ENCODE measurements at regions not wholly inside any gene's neighbourhood (a gene's known extent, or its start where the extent isn't known, plus 50 kb on each side); places are given as distances from the start of the nearest gene placed in this dataset.

DNA sequence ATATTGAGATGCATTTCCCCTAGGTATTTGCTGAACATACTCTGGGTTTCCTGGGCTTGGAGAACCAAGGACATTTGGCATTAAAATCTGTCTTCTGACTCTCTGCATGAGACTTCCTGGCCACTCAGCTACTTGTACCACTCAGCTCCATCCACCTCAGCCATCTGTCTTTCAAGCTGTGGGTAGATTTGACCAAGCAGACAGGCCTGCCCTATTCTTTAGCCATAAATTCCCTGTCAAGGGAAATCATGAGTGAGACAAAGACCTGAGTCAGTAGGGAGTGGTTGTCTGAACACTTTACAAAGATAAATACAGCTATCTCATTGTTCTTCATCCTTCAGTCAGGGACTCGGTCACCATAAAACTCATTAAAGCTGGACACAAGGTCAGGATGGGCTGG lies 399.1 kb downstream of the GPAM start:
- Histone ChIP-seq H3K4me3 (no peak overlapping the region), H3K36me3 (no peaks in the 10 kb centered on the region), H3K27me3 (replicated peaks in 1 of 7) (no peaks in the 10 kb centered on the region), H3K4me1 (no peaks in the 10 kb centered on the region), H3K9me3 (no peaks in the 10 kb centered on the region), H3K27ac (no peak overlapping the region)
- TF ChIP-seq, protein P1, sequence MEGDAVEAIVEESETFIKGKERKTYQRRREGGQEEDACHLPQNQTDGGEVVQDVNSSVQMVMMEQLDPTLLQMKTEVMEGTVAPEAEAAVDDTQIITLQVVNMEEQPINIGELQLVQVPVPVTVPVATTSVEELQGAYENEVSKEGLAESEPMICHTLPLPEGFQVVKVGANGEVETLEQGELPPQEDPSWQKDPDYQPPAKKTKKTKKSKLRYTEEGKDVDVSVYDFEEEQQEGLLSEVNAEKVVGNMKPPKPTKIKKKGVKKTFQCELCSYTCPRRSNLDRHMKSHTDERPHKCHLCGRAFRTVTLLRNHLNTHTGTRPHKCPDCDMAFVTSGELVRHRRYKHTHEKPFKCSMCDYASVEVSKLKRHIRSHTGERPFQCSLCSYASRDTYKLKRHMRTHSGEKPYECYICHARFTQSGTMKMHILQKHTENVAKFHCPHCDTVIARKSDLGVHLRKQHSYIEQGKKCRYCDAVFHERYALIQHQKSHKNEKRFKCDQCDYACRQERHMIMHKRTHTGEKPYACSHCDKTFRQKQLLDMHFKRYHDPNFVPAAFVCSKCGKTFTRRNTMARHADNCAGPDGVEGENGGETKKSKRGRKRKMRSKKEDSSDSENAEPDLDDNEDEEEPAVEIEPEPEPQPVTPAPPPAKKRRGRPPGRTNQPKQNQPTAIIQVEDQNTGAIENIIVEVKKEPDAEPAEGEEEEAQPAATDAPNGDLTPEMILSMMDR (IDR thresholded peaks at IDR 0.05 in 8 of 11, conservative IDR thresholded peaks at IDR 0.05 in 3 of 11) = no peak
- DNase-seq = no peak
- WGBS, 5 donors = 38 to 68% (median 47%) methylated on average over 1 of the region's 1 CpG
- intact Hi-C loops (cut with DNase I; ENCODE audit: low total_unique reads) = no loop called here

DNA sequence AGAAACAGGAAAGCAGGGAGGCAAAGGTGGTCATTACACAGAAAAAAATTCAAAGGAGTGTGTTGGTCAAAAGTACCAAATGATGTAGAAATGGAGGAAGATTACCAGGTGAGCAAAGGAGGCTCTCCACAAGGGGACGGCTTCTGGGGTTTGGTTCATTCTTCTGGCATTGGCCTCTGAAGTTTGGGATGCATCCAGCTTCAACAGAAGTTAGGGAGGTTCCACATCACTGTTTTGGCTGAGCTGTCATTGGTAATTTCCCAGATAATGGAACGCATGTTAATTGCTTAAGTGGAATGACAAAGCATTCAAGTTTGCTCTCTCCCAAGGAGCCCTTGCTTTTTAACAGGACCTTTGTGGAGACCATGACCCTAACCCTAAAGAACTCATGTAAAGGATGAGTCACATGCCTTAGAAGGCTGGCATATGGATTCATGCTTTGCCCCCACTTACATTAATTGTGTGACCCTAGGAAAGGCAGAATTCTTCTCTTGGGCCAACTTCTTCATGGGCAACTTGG lies 398.6 kb downstream of the GPAM start:
- Histone ChIP-seq H3K27ac (no peak overlapping the region), H3K9me3 (no peaks in the 10 kb centered on the region), H3K27me3 (replicated peaks in 1 of 7) (no peaks in the 10 kb centered on the region), H3K4me1 (no peaks in the 10 kb centered on the region), H3K36me3 (no peaks in the 10 kb centered on the region), H3K4me3 (no peak overlapping the region)
- DNase-seq = no peak
- intact Hi-C loops (cut with DNase I; ENCODE audit: low total_unique reads) = no loop called here
- TF ChIP-seq POLR2AphosphoS5 (IDR thresholded peaks at IDR 0.05) = no peak
- 72 to 81% (median 76%) methylated on average over 2 of the region's 2 CpGs for WGBS, 5 donors

DNA sequence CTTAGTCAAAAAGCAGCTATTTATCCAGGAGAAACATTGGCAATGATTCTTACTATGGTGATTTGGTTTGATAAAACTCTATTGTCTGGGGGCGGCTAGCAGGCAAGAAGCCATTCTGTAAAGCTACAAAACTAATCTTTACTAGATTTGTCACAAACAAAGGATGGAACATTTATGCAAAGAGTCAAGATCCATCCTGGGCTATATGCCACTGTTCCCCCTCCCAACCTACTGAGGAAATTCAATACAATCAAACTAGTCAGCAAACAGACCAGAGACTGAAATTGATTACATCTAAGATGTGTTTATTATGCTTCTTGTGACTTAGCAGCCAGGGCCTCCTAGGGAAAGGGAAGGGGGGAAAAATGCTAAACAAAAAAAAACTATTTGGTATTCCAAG lies 397.6 kb downstream of the GPAM start:
- H3K36me3 ChIP-seq = no peaks in the 10 kb centered on the region
- peaks cover 0 to 4% (median 0%) of the 10 kb centered on the region in 8 donors for H3K9me3 ChIP-seq
- TF ChIP-seq, protein P1 (IDR thresholded peaks at IDR 0.05 in 8 of 11, conservative IDR thresholded peaks at IDR 0.05 in 3 of 11) = no peak
- TF ChIP-seq POLR2AphosphoS5 (IDR thresholded peaks at IDR 0.05) (no peak), POLR2A (IDR thresholded peaks at IDR 0.05) (no peak)
- 84 to 93% (median 85%) methylated on average over 1 of the region's 1 CpG for WGBS, 5 donors
- no peaks in the 10 kb centered on the region for H3K4me1 ChIP-seq
- no peak overlapping the region for H3K27ac ChIP-seq
- H3K27me3 ChIP-seq (replicated peaks in 1 of 7) = no peaks in the 10 kb centered on the region
- DNase-seq = no peak
- intact Hi-C loops (cut with DNase I; ENCODE audit: low total_unique reads) = no loop called here
- H3K4me3 ChIP-seq = no peak overlapping the region

DNA sequence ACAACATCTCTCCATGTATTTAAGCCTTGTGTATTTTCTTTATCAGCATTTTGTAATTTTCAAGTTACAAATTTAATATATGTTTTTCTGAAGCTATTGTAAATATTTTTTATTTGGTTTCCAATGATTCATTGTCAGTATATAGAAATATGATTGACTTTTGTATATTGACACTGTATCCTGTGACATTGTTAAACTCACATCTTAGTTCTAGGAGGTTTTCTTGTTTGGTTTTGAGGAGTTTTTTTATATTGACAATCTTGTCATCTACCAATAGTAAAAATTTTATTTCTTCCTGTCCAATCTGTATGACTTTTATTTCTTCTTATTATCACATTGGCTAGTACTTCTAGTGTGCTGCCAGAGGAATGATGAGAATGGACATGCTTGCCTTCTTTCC lies 393.7 kb downstream of the GPAM start:
- no peak overlapping the region for H3K4me3 ChIP-seq
- DNase-seq = no peak
- H3K27me3 ChIP-seq (replicated peaks in 1 of 7) = no peaks in the 10 kb centered on the region
- H3K4me1 ChIP-seq = no peaks in the 10 kb centered on the region
- H3K9me3 ChIP-seq = peaks cover 0 to 15% (median 6%) of the 10 kb centered on the region in 8 donors
- H3K27ac ChIP-seq = no peak overlapping the region
- intact Hi-C loops (cut with DNase I; ENCODE audit: low total_unique reads) = no loop called here
- no peaks in the 10 kb centered on the region for H3K36me3 ChIP-seq
- TF ChIP-seq POLR2A (IDR thresholded peaks at IDR 0.05) (no peak), POLR2AphosphoS5 (IDR thresholded peaks at IDR 0.05) (no peak)
- TF ChIP-seq, protein P1 (IDR thresholded peaks at IDR 0.05 in 8 of 11, conservative IDR thresholded peaks at IDR 0.05 in 3 of 11) = no peak

DNA sequence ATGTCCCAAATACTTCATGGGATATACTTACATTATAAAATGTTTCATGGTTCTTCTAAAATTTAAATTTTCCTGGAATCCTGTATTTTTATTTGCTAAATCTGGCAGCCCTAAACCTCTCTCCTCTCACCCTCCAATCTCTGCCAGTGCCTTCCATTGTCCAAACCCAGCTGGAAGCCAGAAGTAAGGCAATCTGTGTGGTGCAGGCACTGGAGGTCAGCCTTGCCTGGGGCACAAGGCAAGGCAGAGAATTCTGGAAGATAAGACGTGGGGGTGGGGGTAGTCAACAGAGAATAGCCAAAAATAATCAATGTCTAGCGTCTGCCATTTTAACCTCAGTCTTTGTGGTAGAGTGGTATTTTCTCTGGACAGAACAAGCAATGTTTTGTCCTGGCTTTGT lies 381.7 kb downstream of the GPAM start:
- no peaks in the 10 kb centered on the region for H3K27me3 ChIP-seq (replicated peaks in 1 of 7)
- H3K4me3 ChIP-seq = no peak overlapping the region
- WGBS, 5 donors = 70 to 81% (median 79%) methylated on average over 2 of the region's 2 CpGs
- H3K9me3 ChIP-seq = peaks cover 0 to 4% (median 0%) of the 10 kb centered on the region in 8 donors
- DNase-seq = no peak
- no peaks in the 10 kb centered on the region for H3K4me1 ChIP-seq
- intact Hi-C loops (cut with DNase I; ENCODE audit: low total_unique reads) = no loop called here
- no peak overlapping the region for H3K27ac ChIP-seq
- TF ChIP-seq POLR2A (IDR thresholded peaks at IDR 0.05) (no peak), POLR2AphosphoS5 (IDR thresholded peaks at IDR 0.05) (no peak)
- TF ChIP-seq, protein P1 (IDR thresholded peaks at IDR 0.05 in 8 of 11, conservative IDR thresholded peaks at IDR 0.05 in 3 of 11) = no peak
- H3K36me3 ChIP-seq = no peaks in the 10 kb centered on the region

All from spleen (tissue), 11 donors.